ENCODE measurements at regions not wholly inside any gene's neighbourhood (a gene's known extent, or its start where the extent isn't known, plus 50 kb on each side); places are given as distances from the start of the nearest gene placed in this dataset.

DNA sequence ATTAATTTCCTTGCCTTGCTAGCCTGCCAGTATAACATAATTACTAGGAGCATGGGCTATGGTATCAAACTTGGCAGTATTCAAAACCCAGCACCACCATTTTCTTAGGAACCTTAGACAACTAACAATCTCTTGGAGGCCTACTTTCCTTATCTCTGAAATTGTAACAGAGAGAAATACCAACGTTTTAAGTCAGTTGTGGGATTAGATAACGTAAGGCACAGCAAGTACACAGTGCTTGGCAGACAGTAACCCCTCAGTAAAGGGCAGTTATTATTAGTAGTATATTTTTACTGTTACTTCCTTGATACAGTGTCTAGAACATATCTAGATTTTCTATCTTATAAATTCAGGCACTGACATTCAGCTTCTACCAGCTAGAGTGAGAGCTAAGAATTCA, 309.6 kb downstream of the ACTL7B start:
- no peak for TF ChIP-seq EZH2phosphoT487 (IDR thresholded peaks at IDR 0.05; ENCODE audit: borderline replicate concordance)
- TF ChIP-seq, protein P1, sequence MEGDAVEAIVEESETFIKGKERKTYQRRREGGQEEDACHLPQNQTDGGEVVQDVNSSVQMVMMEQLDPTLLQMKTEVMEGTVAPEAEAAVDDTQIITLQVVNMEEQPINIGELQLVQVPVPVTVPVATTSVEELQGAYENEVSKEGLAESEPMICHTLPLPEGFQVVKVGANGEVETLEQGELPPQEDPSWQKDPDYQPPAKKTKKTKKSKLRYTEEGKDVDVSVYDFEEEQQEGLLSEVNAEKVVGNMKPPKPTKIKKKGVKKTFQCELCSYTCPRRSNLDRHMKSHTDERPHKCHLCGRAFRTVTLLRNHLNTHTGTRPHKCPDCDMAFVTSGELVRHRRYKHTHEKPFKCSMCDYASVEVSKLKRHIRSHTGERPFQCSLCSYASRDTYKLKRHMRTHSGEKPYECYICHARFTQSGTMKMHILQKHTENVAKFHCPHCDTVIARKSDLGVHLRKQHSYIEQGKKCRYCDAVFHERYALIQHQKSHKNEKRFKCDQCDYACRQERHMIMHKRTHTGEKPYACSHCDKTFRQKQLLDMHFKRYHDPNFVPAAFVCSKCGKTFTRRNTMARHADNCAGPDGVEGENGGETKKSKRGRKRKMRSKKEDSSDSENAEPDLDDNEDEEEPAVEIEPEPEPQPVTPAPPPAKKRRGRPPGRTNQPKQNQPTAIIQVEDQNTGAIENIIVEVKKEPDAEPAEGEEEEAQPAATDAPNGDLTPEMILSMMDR (conservative IDR thresholded peaks at IDR 0.05; ENCODE audit: low read length) = no peak

Data from Loucy (cell line).